ENCODE measurements at regions not wholly inside any gene's neighbourhood (a gene's known extent, or its start where the extent isn't known, plus 50 kb on each side); places are given as distances from the start of the nearest gene placed in this dataset.

DNA sequence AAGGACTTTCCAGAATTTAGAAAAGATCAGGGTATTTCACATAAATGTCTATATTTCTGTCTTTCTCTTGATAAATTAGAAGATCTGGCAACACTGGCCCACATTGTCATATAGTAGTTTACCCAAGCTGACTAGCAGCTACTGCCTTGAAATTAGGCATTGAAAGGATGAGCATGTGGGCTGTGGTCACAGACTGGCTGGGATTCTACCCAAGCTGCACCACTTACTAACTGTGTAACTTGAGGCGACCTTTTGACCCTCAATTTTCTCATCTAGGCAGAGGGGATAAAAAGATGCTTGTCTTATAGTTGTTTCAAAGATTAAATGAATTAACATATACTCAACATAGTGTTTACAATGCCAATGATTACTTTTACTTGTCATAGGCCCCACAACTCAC is 152.7 kb upstream of the BMP2 start:
- TF ChIP-seq, protein P1, sequence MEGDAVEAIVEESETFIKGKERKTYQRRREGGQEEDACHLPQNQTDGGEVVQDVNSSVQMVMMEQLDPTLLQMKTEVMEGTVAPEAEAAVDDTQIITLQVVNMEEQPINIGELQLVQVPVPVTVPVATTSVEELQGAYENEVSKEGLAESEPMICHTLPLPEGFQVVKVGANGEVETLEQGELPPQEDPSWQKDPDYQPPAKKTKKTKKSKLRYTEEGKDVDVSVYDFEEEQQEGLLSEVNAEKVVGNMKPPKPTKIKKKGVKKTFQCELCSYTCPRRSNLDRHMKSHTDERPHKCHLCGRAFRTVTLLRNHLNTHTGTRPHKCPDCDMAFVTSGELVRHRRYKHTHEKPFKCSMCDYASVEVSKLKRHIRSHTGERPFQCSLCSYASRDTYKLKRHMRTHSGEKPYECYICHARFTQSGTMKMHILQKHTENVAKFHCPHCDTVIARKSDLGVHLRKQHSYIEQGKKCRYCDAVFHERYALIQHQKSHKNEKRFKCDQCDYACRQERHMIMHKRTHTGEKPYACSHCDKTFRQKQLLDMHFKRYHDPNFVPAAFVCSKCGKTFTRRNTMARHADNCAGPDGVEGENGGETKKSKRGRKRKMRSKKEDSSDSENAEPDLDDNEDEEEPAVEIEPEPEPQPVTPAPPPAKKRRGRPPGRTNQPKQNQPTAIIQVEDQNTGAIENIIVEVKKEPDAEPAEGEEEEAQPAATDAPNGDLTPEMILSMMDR (IDR thresholded peaks at IDR 0.05; ENCODE audit: insufficient read depth in 1 of 2, low read depth in 1 of 2, low read length in 1 of 2, severe bottlenecking in 1 of 2, unreplicated experiment in 1 of 2), result no peak
- no peaks in the 10 kb centered on the region for H3K27me3 ChIP-seq (replicated peaks; ENCODE audit: control insufficient read depth, insufficient read depth, low read length)
- H3K27ac Mint-ChIP-seq (ENCODE audit: unreplicated experiment), result no peak overlapping the region
- DNase-seq, result no peak
- H3K36me3 ChIP-seq (ENCODE audit: control insufficient read depth, insufficient read depth, low read length), result no peaks in the 10 kb centered on the region
- H3K4me1 Mint-ChIP-seq (ENCODE audit: low read depth, unreplicated experiment), result no peaks in the 10 kb centered on the region
- no peaks in the 10 kb centered on the region for H3K4me1 ChIP-seq
- H3K9me3 Mint-ChIP-seq (ENCODE audit: unreplicated experiment), result peaks cover 9% of the 10 kb centered on the region
- no peak overlapping the region for H3K4me3 ChIP-seq (ENCODE audit: low read depth, low read length)
- CTCF ChIA-PET, result no interaction called here
- no TSS peak for BruUV-seq (replicated peaks)
- H3K4me3 Mint-ChIP-seq (ENCODE audit: unreplicated experiment), result no peak overlapping the region
- no peaks in the 10 kb centered on the region; the same call in 1 of the 2 replicates for H3K9me3 ChIP-seq
- POLR2A ChIA-PET, result no interaction called here
- H3K36me3 Mint-ChIP-seq (ENCODE audit: insufficient read depth, unreplicated experiment), result no peaks in the 10 kb centered on the region
- H3K27me3 Mint-ChIP-seq (ENCODE audit: insufficient read depth, unreplicated experiment), result no peaks in the 10 kb centered on the region
- intact Hi-C loops (cut with micrococcal nuclease; ENCODE audit: unreplicated experiment), result no loop called here

DNA sequence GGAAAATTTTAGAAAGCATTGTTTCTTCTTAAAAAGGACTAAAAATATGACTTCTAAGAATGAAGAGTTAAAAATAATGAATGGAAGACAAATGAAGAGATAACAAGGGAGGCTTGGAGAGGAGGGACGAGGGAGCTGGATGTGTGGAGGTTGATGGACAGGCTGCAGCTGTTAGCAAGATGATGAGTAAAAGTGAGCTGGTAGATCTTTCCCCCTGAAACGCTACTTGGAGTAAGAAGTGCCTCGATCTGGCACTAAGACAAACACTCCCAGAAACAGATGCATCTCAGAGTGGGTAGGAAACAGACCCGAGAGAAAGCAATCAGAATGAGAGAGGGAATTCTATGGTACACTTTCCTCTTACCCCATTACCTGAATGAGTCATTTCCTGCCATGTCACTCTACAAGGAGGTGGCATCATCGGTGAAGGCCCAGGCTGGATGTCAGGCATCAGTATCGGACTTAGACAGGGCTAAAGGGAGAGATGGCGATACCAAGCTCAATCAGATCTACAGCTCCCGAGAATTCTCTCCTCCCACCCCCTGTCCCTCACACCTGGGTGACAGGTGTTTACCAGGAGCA is 154.1 kb upstream of the BMP2 start:
- Histone ChIP-seq H3K36me3 (ENCODE audit: control insufficient read depth, insufficient read depth, low read length) (no peaks in the 10 kb centered on the region), H3K9me3 (no peaks in the 10 kb centered on the region; the same call in 1 of the 2 replicates), H3K27me3 (replicated peaks; ENCODE audit: control insufficient read depth, insufficient read depth, low read length) (no peaks in the 10 kb centered on the region), H3K4me3 (ENCODE audit: low read depth, low read length) (no peak overlapping the region), H3K4me1 (no peaks in the 10 kb centered on the region)
- no peaks in the 10 kb centered on the region for H3K36me3 Mint-ChIP-seq (ENCODE audit: insufficient read depth, unreplicated experiment)
- intact Hi-C loops (cut with micrococcal nuclease; ENCODE audit: unreplicated experiment), result no loop called here
- H3K4me1 Mint-ChIP-seq (ENCODE audit: low read depth, unreplicated experiment), result no peaks in the 10 kb centered on the region
- H3K4me3 Mint-ChIP-seq (ENCODE audit: unreplicated experiment), result no peak overlapping the region
- peaks cover 9% of the 10 kb centered on the region for H3K9me3 Mint-ChIP-seq (ENCODE audit: unreplicated experiment)
- ChIA-PET POLR2A (no interaction called here), CTCF (no interaction called here)
- no peak for DNase-seq
- no peak overlapping the region for H3K27ac Mint-ChIP-seq (ENCODE audit: unreplicated experiment)
- no TSS peak for BruUV-seq (replicated peaks)
- TF ChIP-seq, protein P1 (IDR thresholded peaks at IDR 0.05; ENCODE audit: insufficient read depth in 1 of 2, low read depth in 1 of 2, low read length in 1 of 2, severe bottlenecking in 1 of 2, unreplicated experiment in 1 of 2), result no peak
- no peaks in the 10 kb centered on the region for H3K27me3 Mint-ChIP-seq (ENCODE audit: insufficient read depth, unreplicated experiment)

DNA sequence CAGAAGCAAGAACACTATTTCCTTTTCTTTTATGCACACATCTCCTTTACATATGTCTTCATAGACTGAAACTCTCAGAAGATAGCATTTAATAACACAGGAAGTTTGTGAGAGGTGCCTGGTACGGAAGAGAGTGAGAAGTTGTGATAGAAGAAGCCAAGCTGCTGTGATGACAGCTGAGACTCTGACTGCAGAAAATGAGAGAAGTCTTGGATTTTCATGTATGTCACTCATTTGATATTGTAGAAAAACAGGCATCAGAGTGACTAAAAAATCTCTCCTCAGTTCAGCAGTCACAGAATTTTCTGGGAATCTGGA is 154.9 kb upstream of the BMP2 start:
- CTCF ChIA-PET, result no interaction called here
- H3K9me3 Mint-ChIP-seq (ENCODE audit: unreplicated experiment), result peaks cover 9% of the 10 kb centered on the region
- H3K4me3 Mint-ChIP-seq (ENCODE audit: unreplicated experiment), result no peak overlapping the region
- Histone ChIP-seq H3K4me1 (no peaks in the 10 kb centered on the region), H3K36me3 (ENCODE audit: control insufficient read depth, insufficient read depth, low read length) (no peaks in the 10 kb centered on the region), H3K9me3 (no peaks in the 10 kb centered on the region; the same call in 1 of the 2 replicates), H3K27me3 (replicated peaks; ENCODE audit: control insufficient read depth, insufficient read depth, low read length) (no peaks in the 10 kb centered on the region), H3K4me3 (ENCODE audit: low read depth, low read length) (no peak overlapping the region)
- intact Hi-C loops (cut with micrococcal nuclease; ENCODE audit: unreplicated experiment), result loop anchor here (1.0 kb wide), 1 partner anchor 12 kb away; no protein-coding TSS in a partner anchor
- POLR2A ChIA-PET, result no interaction called here
- TF ChIP-seq, protein P1 (IDR thresholded peaks at IDR 0.05; ENCODE audit: insufficient read depth in 1 of 2, low read depth in 1 of 2, low read length in 1 of 2, severe bottlenecking in 1 of 2, unreplicated experiment in 1 of 2), result no peak
- H3K27ac Mint-ChIP-seq (ENCODE audit: unreplicated experiment), result no peak overlapping the region
- no peak for DNase-seq
- no peaks in the 10 kb centered on the region for H3K36me3 Mint-ChIP-seq (ENCODE audit: insufficient read depth, unreplicated experiment)
- no peaks in the 10 kb centered on the region for H3K4me1 Mint-ChIP-seq (ENCODE audit: low read depth, unreplicated experiment)
- no TSS peak for BruUV-seq (replicated peaks)
- H3K27me3 Mint-ChIP-seq (ENCODE audit: insufficient read depth, unreplicated experiment), result no peaks in the 10 kb centered on the region
